Glomerular visceral epithelial cell (primary cell): ENCODE measurements at regions not wholly inside any gene's neighbourhood (a gene's known extent, or its start where the extent isn't known, plus 50 kb on each side); places are given as distances from the start of the nearest gene placed in this dataset.
A peak's percentile ranks its signal among the peaks of the same experiment; 100 is the strongest.

ENCODE experiments used
- DNase-seq: peaks from one replicate; pipeline ENCODE4 v3.0.0-alpha.2; 2016; ENCODE audit errors: extremely low spot score

DNA sequence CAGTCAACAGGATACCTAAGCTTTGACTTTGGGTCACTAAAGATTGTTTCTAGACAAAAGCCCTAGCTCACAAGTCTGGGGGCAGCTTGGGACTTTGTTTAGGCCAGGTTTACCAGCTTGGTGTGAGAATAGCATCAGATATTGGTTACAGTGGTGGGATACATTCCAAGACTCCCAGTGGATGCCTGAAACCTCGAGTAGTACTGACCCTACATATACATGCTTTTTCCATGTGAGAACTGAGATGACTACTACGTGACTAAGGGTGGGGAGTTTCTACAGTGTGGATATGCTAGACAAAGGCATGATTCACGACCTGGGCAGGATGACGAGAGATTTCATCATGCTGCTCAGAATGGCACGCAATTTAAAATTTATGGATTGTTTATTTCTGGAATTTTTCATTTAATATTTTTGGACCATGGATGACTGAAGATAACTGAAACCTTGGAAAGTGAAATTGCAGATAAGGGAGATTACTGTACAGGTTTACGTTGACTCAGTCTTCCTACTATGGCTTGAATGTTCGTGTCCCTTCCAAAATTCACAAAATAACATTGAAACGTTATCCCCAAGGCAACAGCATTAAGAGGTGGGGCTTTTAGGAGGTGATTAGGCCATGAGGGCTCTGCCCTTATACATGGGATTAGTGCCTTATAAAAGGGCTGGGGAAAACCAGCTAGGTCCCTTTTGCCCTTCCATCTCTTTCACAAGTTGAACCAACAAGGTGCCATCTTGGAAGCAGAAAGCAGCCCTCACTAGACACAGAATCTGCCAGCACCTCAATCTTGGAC lies 50.2 kb upstream of the CTAGE1 start:
- DNase-seq: peak; percentile 84

GRCh38 chr18:22468554-22468891 lies 50.8 kb upstream of the CTAGE1 start:
- DNase-seq: no peak

DNA sequence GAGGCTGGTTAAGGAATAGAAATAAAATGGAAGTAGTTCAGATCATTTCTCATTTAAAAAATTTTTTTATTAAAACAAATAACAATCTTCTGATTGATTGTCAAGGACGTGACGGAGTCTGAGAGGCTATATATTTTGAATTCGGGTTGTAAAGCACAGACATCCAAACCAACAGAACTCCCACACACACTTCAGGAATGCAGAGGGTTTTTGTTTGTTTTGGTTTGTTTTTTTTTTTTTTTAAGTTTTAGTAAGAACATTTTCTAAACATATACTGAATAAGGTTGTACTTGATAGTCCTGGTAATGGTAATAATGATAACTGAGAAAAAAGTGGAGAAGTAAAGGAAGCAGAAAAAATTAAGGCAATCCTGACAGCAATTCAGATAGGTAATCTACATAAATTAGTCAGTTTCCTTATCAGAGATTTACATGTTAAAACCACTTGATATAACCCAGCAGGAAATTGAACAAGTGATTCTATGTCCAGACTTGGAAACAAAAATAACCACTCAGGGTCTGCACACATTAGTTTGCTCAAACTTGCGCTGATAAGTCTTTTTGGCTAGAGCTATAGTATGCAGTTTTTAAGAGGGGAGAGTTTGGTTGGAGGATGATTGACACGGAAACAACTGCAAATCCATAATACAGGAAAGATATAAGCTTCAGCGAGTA lies 51.5 kb upstream of the CTAGE1 start:
- DNase-seq: no peak

- DNase-seq: no peak
These were observed 52.2 kb upstream of the CTAGE1 start for GRCh38 chr18:22469926-22470247.

DNA sequence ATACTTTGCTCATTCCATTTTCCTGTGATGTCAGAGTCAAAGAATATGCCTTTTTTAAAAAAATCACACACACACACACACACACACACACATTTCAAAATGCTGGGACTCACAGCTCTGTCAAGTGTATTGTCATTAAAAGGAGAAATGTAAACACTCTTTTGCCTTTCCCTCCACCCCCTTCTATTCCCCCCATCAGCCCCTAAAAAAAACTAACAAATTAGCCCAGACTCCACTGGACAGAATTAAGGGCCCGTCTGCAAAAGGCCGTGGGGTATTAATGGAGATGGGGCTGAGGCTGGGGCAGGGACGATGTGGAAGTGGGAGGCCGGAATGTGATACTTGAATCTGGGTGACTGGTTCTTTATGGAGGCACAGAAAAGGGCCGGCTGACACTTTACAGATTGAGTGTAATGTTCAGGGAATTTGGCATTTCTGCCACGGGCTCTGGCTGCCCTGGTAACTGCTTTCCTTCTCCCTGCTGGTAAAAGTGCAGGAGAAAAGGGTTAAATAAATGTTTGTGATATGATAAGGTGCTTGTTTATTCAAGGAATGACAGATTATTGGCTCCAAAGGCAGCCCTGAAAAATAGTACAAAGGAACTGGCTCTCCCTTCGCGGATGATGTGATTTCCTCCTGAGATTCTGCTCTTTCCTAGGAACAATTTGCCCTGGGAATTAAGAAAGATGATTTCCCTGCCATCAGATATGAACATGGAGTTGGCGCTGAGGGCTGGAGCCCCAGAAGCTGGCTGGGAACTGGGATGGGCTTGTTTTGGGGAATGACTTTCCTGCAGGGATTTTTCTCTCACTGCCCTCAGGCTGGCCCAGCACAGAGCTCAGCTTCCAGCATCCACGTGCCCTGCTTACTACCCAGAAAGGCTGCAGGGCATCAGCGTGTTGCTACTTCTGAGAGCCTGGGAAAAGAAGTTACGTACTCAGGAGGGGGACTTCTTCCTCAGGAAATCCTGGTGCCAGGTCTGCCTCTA lies 52.8 kb upstream of the CTAGE1 start:
- no peak for DNase-seq

DNA sequence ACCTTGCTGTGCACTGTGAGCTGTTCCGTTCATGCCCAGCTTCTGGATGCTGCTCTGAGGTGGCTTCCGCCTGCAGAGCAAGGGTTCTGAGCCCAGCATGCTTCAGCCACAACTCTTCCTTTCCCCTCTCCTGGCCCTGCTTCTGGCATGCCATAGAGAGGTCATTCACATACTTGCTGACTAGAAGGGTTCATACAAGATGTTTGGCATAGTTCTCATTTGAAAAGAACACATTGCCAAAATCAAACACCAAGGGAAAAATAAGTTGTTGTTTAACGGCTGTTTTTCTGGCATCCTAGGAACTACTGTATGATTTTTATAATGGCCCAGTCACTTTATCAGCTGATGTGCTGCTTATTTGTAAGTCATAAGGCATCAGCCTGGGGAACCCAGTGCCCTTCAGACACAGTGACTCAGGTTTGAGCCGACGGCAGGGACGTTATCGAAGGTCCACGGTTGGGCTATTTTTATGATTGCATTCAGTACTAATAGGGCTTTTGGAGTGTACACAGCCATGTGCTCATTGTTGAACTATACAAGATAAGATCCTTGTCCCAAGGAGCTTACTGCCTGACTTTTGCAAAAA lies 53.9 kb upstream of the CTAGE1 start:
- DNase-seq: no peak

- peak; percentile 28 for DNase-seq
These were observed 55.7 kb upstream of the CTAGE1 start for GRCh38 chr18:22473366-22473765.

- no peak for DNase-seq
These were observed 57.8 kb upstream of the CTAGE1 start for GRCh38 chr18:22475426-22476100.

GRCh38 chr18:22477222-22477621 lies 59.5 kb upstream of the CTAGE1 start:
- no peak for DNase-seq

GRCh38 chr18:22482948-22483347 lies 65.2 kb upstream of the CTAGE1 start:
- no peak for DNase-seq

- DNase-seq: no peak
These were observed 65.7 kb upstream of the CTAGE1 start for GRCh38 chr18:22483407-22483806.

DNA sequence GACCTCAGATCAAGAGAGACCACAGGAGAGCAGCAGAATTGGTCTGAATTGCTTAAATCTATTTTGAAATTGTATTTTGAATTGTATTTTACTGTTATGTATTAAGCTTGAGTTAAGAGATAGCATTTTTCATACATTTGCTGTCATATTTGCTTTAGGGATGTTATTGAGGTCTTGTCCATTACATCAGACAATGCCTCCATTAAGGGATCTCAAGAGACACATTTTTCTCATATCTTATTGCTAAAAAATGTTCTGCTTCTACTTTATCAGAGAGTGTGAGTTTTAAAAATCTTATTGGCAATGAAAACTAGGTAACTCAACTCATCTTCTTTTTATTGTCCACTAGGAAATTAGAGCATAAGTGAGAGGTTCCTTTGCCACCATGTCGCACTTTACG lies 66.8 kb upstream of the CTAGE1 start:
- DNase-seq: no peak

DNA sequence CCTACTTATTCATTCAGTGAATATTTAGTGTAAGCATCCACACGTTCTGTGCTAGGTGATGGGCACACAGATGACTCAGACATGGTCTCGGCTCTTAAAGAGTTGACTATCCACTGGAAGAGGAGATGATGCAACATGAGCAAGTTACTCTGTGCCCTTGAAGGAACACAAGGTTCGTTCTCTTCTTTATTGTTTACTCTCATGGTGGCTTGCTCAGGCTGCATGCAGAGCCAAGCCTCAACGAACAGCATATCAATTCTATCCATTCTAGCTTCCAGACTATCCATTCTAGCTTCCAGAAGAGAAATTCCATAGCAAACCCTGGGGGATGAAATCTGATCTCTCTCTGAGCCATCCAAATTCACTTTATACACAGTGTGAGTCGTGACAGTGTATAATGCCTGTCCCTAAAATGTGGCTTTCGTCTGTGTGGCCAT lies 68.1 kb upstream of the CTAGE1 start:
- peak; percentile 23 for DNase-seq

- DNase-seq: no peak
These were observed 69.0 kb upstream of the CTAGE1 start for GRCh38 chr18:22486667-22487066.

DNA sequence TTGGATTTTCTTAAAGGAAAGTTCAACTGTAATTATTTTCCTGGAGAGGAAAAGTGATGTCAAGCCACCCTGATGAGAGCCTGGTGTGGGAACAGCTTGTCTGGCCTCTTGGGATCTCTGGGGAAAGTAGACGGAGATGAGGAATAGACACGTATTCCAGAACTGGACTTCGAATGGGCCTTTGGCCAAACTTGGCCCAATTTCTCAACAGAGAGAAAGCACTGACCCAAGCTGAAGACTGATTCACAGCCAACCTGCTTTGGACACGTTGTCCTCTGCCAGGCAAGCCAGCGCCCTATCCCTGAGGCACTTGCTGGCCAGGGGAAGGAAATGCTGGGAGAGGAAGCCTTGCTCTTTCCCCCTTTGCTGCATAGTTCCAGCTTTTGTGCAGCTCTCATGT lies 70.8 kb upstream of the CTAGE1 start:
- DNase-seq: no peak

GRCh38 chr18:22489704-22490103 lies 72.0 kb upstream of the CTAGE1 start:
- DNase-seq: no peak

DNA sequence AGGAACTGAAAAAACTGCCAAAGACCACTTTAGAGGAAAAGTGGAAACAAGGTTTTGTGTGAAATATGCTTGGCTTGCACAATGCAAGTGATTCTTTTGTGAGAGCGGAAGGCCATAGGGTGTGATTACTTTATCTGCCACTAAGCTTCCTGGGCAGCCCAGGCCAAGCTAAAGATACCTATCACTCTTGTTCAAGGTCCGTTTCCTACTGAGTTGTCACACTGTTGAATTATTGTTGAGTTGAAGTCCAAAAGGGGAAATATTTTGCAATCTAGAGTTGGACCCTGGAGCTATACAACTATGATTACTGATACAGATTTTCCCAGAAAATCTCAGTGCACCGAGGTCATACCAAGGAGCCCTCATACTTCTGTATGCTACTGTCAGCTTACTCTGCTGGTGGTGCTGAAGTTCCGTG lies 72.7 kb upstream of the CTAGE1 start:
- DNase-seq: no peak

DNA sequence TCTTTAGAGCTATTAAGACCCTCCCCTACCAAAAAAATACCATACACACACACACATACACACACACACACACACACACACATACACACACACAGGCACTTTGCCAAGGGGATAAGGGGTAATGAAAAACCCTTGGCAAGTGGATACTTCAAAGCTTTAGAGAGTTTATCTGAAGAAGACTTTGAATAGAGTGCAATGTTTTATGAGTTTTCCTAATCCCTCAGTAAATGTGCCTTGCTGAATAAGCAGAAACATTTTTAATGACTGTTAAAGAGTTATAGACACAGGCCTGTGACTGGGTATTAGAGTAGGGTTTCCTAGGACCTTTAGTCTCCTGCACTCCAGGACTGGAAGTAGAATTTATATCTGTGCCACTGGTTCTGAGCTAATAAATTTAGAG lies 75.5 kb upstream of the CTAGE1 start:
- no peak for DNase-seq

GRCh38 chr18:22493940-22494339 lies 76.2 kb upstream of the CTAGE1 start:
- no peak for DNase-seq

GRCh38 chr18:22494771-22495170 lies 77.1 kb upstream of the CTAGE1 start:
- DNase-seq: no peak

GRCh38 chr18:22499421-22499820 lies 81.7 kb upstream of the CTAGE1 start:
- DNase-seq: no peak

DNA sequence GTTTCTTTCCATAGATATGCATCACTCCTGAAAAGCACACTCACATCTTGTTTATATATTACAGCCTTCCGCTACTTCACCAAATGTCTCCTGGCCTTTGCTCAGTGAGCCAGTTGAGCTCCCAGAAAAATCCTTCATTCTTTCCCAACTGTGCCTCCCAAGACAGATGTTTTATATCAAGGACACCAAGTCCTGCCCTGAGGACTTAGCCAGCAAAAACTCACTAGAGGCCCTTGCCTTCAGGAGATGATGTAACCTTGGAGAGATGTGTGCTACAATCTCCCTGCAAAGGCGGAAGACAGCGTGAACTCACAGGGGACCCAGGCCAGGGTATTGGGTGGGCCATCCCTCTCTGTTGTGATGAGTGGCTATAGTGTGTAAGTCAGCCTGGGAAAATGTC lies 86.1 kb upstream of the CTAGE1 start:
- DNase-seq: no peak
